AG04450 (cell line): ENCODE measurements at regions not wholly inside any gene's neighbourhood (a gene's known extent, or its start where the extent isn't known, plus 50 kb on each side); places are given as distances from the start of the nearest gene placed in this dataset.
"Not testable (repeated sequence)": the region's sequence is repeated elsewhere in the genome, so short reads cannot be mapped to it uniquely, and the experiment has no call there.

Source experiments
- CTCF ChIA-PET: fragments of 300-600, 350-600 bp; formaldehyde crosslinking; extraction: SDS; loops from one replicate; lab custom pipeline; 2022; ENCODE audit warnings: antibody characterized with exemption, inconsistent platforms; lab: Charles Lee
- POLR2A ChIA-PET: fragments of 350-600 bp; formaldehyde crosslinking; extraction: SDS; loops from one replicate; lab custom pipeline; 2021; ENCODE audit warnings: antibody characterized with exemption, inconsistent platforms; lab: Yijun Ruan, JAX
- DNase-seq: peaks from one replicate; pipeline ENCODE4 v3.0.0-alpha.2; 2011; ENCODE audit warnings: low read depth, low spot score
- H3K27ac ChIP-seq: one replicate; pipeline ENCODE4 v1.5.1; 2012; ENCODE audit warnings: low read depth, low read length, control low read depth
- H3K27me3 ChIP-seq: one replicate; pipeline ENCODE4 v1.6.0; 2012; ENCODE audit warnings: low read length; ENCODE audit not compliant: control insufficient read depth, insufficient read depth
- H3K4me3 ChIP-seq: 2 replicates; pipeline ENCODE4 v1.5.1; 2011; ENCODE audit warnings: mild to moderate bottlenecking, low read depth, low read length, control low read depth
- H3K9me3 ChIP-seq: 2 replicates; pipeline ENCODE4 v1.5.1; 2012; ENCODE audit warnings: low read length; ENCODE audit not compliant: control insufficient read depth, insufficient read depth
- CTCF ChIP-seq: IDR thresholded peaks from 2 replicates; pipeline ENCODE4 v1.5.1; 2011; ENCODE audit warnings: low read depth, low read length, control low read depth, inconsistent platforms

- ChIA-PET POLR2A (interaction anchor here (0.7 kb wide), 1 partner anchor 23 kb away, joined by 3 read pairs; no protein-coding TSS in a partner anchor), CTCF (no interaction called here)
- no peak overlapping the region for H3K4me3 ChIP-seq
- H3K27me3 ChIP-seq, result peaks cover 4% of the 10 kb centered on the region
- TF ChIP-seq CTCF, result no peak
- no peak overlapping the region for H3K27ac ChIP-seq
- H3K9me3 ChIP-seq, result no peaks in the 10 kb centered on the region; the same call in 1 of the 2 replicates
- DNase-seq, result no peak
Observed at GRCh38 chr21:35716876-35717565, 343.3 kb downstream of the SETD4 start.

DNA sequence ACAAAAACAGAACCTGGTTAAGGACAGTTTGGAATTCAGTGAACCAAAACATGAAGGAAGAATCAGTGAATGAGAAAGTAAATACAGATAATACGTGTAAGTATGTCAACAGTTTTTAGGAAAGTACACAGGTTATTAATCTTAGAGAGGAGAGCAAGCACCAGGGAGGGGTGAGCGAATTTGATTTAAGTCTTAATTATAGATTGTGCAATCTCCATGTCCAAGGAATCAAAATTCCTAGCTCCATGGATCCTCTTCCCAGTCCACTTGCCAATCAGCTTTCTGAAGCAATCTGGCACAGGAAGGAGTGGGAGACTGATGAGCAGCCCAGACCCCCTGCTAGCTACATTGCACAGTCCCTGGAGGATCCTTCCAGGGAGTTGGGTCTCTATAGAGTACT is 346.4 kb downstream of the SETD4 start:
- POLR2A ChIA-PET, result no interaction called here
- H3K27me3 ChIP-seq, result peaks cover 8% of the 10 kb centered on the region
- H3K4me3 ChIP-seq, result no peak overlapping the region
- TF ChIP-seq CTCF, result no peak
- CTCF ChIA-PET, result no interaction called here
- no peaks in the 10 kb centered on the region; the same call in 1 of the 2 replicates for H3K9me3 ChIP-seq
- H3K27ac ChIP-seq, result no peak overlapping the region
- no peak for DNase-seq

DNA sequence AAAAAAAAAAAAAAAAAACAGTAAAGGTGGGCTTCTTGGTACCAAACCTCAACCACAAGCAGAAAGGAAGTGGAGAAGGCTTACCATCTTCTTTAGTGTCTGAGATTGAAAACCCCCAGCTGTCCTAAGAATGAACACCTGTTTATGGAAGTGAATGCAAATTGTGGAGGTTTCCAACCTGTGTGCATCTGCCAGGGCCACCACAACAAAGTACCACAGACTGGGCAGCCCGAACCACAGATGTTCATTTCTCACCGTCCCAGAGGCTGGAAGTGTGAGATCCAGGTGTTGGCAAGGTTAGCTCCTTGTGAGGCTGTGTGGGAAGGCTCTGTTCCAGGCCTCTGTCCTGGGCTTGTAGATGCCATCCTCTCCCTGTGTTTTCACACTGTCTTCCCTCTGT is 348.7 kb downstream of the SETD4 start:
- POLR2A ChIA-PET, result no interaction called here
- no peak for TF ChIP-seq CTCF
- no peak for DNase-seq

DNA sequence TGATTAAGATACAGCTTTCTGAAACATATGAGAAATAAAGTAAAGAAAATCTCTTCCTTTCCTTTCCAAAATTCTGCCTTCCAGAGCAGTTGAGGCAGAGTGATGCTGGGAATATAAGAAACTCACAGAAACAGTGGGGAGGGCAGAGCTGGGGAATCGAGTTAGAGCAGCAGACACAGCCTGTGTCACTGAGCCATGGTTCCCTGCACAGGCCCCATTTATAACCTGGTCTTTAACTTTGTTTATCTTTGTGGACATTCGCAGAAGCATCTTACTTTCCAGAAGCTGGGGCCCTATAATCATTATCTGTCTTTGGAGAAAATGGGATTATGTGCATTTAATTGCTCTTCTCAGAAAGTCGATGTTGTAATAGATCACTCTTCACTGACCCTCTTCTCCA is 349.1 kb downstream of the SETD4 start:
- POLR2A ChIA-PET, result no interaction called here
- Histone ChIP-seq H3K4me3 (no peak overlapping the region), H3K27me3 (peaks cover 10% of the 10 kb centered on the region), H3K27ac (no peak overlapping the region), H3K9me3 (no peaks in the 10 kb centered on the region)
- CTCF ChIA-PET, result no interaction called here
- no peak for TF ChIP-seq CTCF
- DNase-seq, result no peak

More for the DNA sequence above, 348.7 kb downstream of the SETD4 start:
- Histone ChIP-seq H3K4me3 (no peak overlapping the region), H3K9me3 (no peaks in the 10 kb centered on the region), H3K27ac (no peak overlapping the region), H3K27me3 (peaks cover 10% of the 10 kb centered on the region)
- CTCF ChIA-PET, result no interaction called here

DNA sequence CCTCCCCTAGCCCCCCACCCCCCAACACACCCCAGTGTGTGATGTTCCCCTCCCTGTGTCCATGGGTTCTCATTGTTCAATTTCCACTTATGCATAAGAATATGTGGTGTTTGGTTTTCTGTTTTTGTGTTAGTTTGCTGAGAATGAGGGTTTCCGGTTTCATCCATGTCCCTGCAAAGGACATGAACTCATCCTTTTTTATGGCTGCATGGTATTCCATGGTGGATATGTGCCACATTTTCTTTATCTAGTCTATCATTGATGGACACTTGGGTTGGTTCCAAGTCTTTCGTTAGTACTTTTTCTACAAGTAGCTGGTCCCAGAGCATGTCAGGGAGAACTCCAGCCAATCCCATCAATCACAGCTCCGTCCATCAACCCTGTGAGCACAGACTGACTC is 350.3 kb downstream of the SETD4 start:
- H3K4me3 ChIP-seq, POLR2A ChIA-PET, DNase-seq, H3K9me3 ChIP-seq, H3K27ac ChIP-seq, CTCF ChIA-PET: not testable (repeated sequence)
- H3K27me3 ChIP-seq, result peaks cover 13% of the 10 kb centered on the region
